Neural progenitor cell (in vitro differentiated cells): ENCODE measurements at regions not wholly inside any gene's neighbourhood (a gene's known extent, or its start where the extent isn't known, plus 50 kb on each side); places are given as distances from the start of the nearest gene placed in this dataset.

ENCODE experiments used
- EZH2phosphoT487 ChIP-seq: fragments of 200-600 bp; sonication (generic); IDR thresholded peaks from 2 replicates; pipeline ENCODE4 v1.6.1; 2017; ENCODE audit warnings: antibody characterized with exemption
- TF ChIP-seq, protein P1 (sequence below): fragments of 200-600 bp; sonication (generic); IDR thresholded peaks from 2 replicates; pipeline ENCODE4 v1.5.1; 2017; ENCODE audit warnings: antibody characterized with exemption, mild to moderate bottlenecking

DNA sequence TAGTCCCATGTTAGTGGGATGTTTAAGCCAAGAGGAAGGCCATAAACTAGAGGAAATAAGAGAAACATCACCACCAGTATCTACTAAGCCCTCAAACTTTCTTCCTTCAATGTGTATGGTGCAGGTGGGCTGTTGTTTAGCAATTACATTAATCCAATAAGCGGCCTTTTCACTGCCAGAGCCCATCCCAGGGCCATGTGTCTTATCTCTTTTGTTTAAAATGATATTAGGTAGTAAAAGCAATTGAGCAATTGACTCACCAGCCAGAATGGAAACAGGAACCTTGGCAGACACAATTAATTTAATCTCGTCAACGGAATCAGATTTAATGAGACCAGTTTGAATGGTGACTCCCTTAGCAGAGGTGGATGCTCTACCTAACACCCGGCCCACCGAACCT is 1503.5 kb downstream of the UQCRFS1 start:
- TF ChIP-seq EZH2phosphoT487: no peak
- TF ChIP-seq, protein P1, sequence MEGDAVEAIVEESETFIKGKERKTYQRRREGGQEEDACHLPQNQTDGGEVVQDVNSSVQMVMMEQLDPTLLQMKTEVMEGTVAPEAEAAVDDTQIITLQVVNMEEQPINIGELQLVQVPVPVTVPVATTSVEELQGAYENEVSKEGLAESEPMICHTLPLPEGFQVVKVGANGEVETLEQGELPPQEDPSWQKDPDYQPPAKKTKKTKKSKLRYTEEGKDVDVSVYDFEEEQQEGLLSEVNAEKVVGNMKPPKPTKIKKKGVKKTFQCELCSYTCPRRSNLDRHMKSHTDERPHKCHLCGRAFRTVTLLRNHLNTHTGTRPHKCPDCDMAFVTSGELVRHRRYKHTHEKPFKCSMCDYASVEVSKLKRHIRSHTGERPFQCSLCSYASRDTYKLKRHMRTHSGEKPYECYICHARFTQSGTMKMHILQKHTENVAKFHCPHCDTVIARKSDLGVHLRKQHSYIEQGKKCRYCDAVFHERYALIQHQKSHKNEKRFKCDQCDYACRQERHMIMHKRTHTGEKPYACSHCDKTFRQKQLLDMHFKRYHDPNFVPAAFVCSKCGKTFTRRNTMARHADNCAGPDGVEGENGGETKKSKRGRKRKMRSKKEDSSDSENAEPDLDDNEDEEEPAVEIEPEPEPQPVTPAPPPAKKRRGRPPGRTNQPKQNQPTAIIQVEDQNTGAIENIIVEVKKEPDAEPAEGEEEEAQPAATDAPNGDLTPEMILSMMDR: no peak
